ENCODE measurements at regions not wholly inside any gene's neighbourhood (a gene's known extent, or its start where the extent isn't known, plus 50 kb on each side); places are given as distances from the start of the nearest gene placed in this dataset.

DNA sequence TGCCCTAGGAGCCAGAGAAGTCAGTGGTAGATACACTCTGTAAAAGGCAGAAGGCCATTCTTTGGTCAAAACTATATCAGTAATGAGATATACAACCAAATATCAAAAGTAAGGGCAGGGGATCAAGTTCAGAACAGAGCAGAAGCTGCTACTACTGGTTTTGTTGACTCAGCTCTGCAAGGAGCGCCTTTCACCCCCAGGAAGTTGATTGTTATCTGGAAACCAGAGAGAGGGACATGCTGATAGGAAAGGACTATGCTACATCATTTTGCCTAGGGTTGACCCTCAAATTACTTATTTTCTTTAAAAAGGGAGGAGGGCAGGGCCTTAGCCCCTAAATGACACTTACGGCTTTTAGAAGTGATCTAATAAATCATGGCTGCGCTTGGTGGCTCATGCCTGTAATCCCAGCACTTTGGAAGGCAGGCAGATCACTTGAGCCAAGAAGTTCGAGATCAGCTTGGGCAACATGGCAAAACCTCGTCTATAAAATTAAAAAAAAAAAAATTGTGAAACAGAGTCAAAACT lies 194.0 kb downstream of the KLHL28 start:
- TF ChIP-seq ZFP36 (IDR thresholded peaks at IDR 0.05; ENCODE audit: borderline replicate concordance, partially characterized antibody) (no peak), POLR2A (IDR thresholded peaks at IDR 0.05; ENCODE audit: low read length) (no peak), HDAC2 (IDR thresholded peaks at IDR 0.05) (no peak)
- TF ChIP-seq, protein P1, sequence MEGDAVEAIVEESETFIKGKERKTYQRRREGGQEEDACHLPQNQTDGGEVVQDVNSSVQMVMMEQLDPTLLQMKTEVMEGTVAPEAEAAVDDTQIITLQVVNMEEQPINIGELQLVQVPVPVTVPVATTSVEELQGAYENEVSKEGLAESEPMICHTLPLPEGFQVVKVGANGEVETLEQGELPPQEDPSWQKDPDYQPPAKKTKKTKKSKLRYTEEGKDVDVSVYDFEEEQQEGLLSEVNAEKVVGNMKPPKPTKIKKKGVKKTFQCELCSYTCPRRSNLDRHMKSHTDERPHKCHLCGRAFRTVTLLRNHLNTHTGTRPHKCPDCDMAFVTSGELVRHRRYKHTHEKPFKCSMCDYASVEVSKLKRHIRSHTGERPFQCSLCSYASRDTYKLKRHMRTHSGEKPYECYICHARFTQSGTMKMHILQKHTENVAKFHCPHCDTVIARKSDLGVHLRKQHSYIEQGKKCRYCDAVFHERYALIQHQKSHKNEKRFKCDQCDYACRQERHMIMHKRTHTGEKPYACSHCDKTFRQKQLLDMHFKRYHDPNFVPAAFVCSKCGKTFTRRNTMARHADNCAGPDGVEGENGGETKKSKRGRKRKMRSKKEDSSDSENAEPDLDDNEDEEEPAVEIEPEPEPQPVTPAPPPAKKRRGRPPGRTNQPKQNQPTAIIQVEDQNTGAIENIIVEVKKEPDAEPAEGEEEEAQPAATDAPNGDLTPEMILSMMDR (IDR thresholded peaks at IDR 0.05): no peak
- TF ChIP-seq, protein P2, sequence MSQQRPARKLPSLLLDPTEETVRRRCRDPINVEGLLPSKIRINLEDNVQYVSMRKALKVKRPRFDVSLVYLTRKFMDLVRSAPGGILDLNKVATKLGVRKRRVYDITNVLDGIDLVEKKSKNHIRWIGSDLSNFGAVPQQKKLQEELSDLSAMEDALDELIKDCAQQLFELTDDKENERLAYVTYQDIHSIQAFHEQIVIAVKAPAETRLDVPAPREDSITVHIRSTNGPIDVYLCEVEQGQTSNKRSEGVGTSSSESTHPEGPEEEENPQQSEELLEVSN (IDR thresholded peaks at IDR 0.05; ENCODE audit: borderline replicate concordance, low read depth): no peak
